ENCODE measurements at regions not wholly inside any gene's neighbourhood (a gene's known extent, or its start where the extent isn't known, plus 50 kb on each side); places are given as distances from the start of the nearest gene placed in this dataset.

DNA sequence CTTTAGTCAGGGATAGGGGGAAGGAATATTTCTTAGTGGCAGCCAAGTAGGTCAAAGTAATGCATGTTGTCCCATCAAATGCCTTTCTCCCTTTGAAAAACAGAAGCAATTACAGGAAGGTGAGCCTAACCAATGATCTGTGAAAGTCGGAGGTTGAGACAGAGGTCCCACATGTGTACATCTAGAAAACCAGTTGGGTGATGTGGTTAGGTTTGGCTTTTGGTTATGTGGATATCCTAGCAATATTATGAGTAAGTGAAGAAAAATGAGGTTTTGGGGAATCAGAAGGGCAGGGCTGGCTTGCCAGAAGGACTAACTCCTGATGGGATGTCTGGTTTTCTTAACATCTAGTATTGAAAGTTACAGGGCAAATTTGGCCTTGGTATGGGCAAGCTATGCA lies 63.4 kb upstream of the PALM2AKAP2 start:
- TF ChIP-seq, protein P1, sequence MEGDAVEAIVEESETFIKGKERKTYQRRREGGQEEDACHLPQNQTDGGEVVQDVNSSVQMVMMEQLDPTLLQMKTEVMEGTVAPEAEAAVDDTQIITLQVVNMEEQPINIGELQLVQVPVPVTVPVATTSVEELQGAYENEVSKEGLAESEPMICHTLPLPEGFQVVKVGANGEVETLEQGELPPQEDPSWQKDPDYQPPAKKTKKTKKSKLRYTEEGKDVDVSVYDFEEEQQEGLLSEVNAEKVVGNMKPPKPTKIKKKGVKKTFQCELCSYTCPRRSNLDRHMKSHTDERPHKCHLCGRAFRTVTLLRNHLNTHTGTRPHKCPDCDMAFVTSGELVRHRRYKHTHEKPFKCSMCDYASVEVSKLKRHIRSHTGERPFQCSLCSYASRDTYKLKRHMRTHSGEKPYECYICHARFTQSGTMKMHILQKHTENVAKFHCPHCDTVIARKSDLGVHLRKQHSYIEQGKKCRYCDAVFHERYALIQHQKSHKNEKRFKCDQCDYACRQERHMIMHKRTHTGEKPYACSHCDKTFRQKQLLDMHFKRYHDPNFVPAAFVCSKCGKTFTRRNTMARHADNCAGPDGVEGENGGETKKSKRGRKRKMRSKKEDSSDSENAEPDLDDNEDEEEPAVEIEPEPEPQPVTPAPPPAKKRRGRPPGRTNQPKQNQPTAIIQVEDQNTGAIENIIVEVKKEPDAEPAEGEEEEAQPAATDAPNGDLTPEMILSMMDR (IDR thresholded peaks at IDR 0.05), result no peak
- no peak for TF ChIP-seq POLR2A (IDR thresholded peaks at IDR 0.05)
- no peak for TF ChIP-seq EP300 (IDR thresholded peaks at IDR 0.05)
- TF ChIP-seq POLR2AphosphoS5 (IDR thresholded peaks at IDR 0.05), result no peak
